ENCODE measurements at regions not wholly inside any gene's neighbourhood (a gene's known extent, or its start where the extent isn't known, plus 50 kb on each side); places are given as distances from the start of the nearest gene placed in this dataset.
"Not testable (repeated sequence)": the region's sequence is repeated elsewhere in the genome, so short reads cannot be mapped to it uniquely, and the experiment has no call there.

- DNase-seq (ENCODE audit: low read depth, low spot score) = no peak
- WGBS (ENCODE audit: insufficient coverage, insufficient read length) = no CpG with 5 or more reads among the region's 4 CpGs
- Histone ChIP-seq H3K4me1 (ENCODE audit: control insufficient read depth, insufficient read depth, low read length) (no peaks in the 10 kb centered on the region), H3K36me3 (ENCODE audit: control insufficient read depth, insufficient read depth, low read length) (no peaks in the 10 kb centered on the region), H3K27me3 (ENCODE audit: control insufficient read depth, insufficient read depth, low read length) (no peaks in the 10 kb centered on the region), H3K27ac (ENCODE audit: low read length) (no peak overlapping the region), H3K4me3 (ENCODE audit: low read length) (no peak overlapping the region), H3K9me3 (ENCODE audit: control insufficient read depth, insufficient read depth, low read length) (no peaks in the 10 kb centered on the region)
Measured at GRCh38 chr13:44833139-44833538, 156.1 kb downstream of the NUFIP1 start.

GRCh38 chr13:44826591-44827350 lies 162.5 kb downstream of the NUFIP1 start:
- H3K4me3 ChIP-seq (ENCODE audit: low read length) = no peak overlapping the region
- no CpG with 5 or more reads among the region's 11 CpGs for WGBS (ENCODE audit: insufficient coverage, insufficient read length)
- no peaks in the 10 kb centered on the region for H3K9me3 ChIP-seq (ENCODE audit: control insufficient read depth, insufficient read depth, low read length)
- H3K27me3 ChIP-seq (ENCODE audit: control insufficient read depth, insufficient read depth, low read length) = no peaks in the 10 kb centered on the region
- H3K4me1 ChIP-seq (ENCODE audit: control insufficient read depth, insufficient read depth, low read length) = no peaks in the 10 kb centered on the region
- H3K36me3 ChIP-seq (ENCODE audit: control insufficient read depth, insufficient read depth, low read length) = no peaks in the 10 kb centered on the region
- no peak overlapping the region for H3K27ac ChIP-seq (ENCODE audit: low read length)
- no peak for DNase-seq (ENCODE audit: low read depth, low spot score)

- H3K9me3 ChIP-seq (ENCODE audit: control insufficient read depth, insufficient read depth, low read length) = no peaks in the 10 kb centered on the region
- H3K4me1 ChIP-seq (ENCODE audit: control insufficient read depth, insufficient read depth, low read length) = no peaks in the 10 kb centered on the region
- H3K36me3 ChIP-seq (ENCODE audit: control insufficient read depth, insufficient read depth, low read length) = no peaks in the 10 kb centered on the region
- no peak for DNase-seq (ENCODE audit: low read depth, low spot score)
- no peak overlapping the region for H3K4me3 ChIP-seq (ENCODE audit: low read length)
- no CpG with 5 or more reads among the region's 5 CpGs for WGBS (ENCODE audit: insufficient coverage, insufficient read length)
- no peaks in the 10 kb centered on the region for H3K27me3 ChIP-seq (ENCODE audit: control insufficient read depth, insufficient read depth, low read length)
- no peak overlapping the region for H3K27ac ChIP-seq (ENCODE audit: low read length)
Measured at GRCh38 chr13:44825953-44826352, 163.3 kb downstream of the NUFIP1 start.

GRCh38 chr13:44823555-44823954 lies 165.7 kb downstream of the NUFIP1 start:
- not testable (repeated sequence) for H3K4me3 ChIP-seq (ENCODE audit: low read length); H3K4me1 ChIP-seq (ENCODE audit: control insufficient read depth, insufficient read depth, low read length); H3K27ac ChIP-seq (ENCODE audit: low read length); DNase-seq (ENCODE audit: low read depth, low spot score); H3K9me3 ChIP-seq (ENCODE audit: control insufficient read depth, insufficient read depth, low read length); H3K36me3 ChIP-seq (ENCODE audit: control insufficient read depth, insufficient read depth, low read length); H3K27me3 ChIP-seq (ENCODE audit: control insufficient read depth, insufficient read depth, low read length)
- whole genome bisulfite sequencing (ENCODE audit: insufficient coverage, insufficient read length) = no CpG with 5 or more reads among the region's 7 CpGs

GRCh38 chr13:44822291-44822690 lies 167.0 kb downstream of the NUFIP1 start:
- WGBS (ENCODE audit: insufficient coverage, insufficient read length) = 83% methylated on average over 2 of the region's 12 CpGs
- DNase-seq (ENCODE audit: low read depth, low spot score) = no peak

GRCh38 chr13:44819772-44820171 lies 169.5 kb downstream of the NUFIP1 start:
- no peaks in the 10 kb centered on the region for H3K9me3 ChIP-seq (ENCODE audit: control insufficient read depth, insufficient read depth, low read length)
- H3K4me1 ChIP-seq (ENCODE audit: control insufficient read depth, insufficient read depth, low read length) = peaks cover 9% of the 10 kb centered on the region; the same call in 1 of the 2 replicates
- no peaks in the 10 kb centered on the region for H3K27me3 ChIP-seq (ENCODE audit: control insufficient read depth, insufficient read depth, low read length)
- H3K27ac ChIP-seq (ENCODE audit: low read length) = no peak overlapping the region
- no peaks in the 10 kb centered on the region for H3K36me3 ChIP-seq (ENCODE audit: control insufficient read depth, insufficient read depth, low read length)
- WGBS (ENCODE audit: insufficient coverage, insufficient read length) = no CpG with 5 or more reads among the region's 6 CpGs
- H3K4me3 ChIP-seq (ENCODE audit: low read length) = no peak overlapping the region
- DNase-seq (ENCODE audit: low read depth, low spot score) = no peak

More at GRCh38 chr13:44822291-44822690, 167.0 kb downstream of the NUFIP1 start:
- no peaks in the 10 kb centered on the region for H3K9me3 ChIP-seq (ENCODE audit: control insufficient read depth, insufficient read depth, low read length)
- H3K4me3 ChIP-seq (ENCODE audit: low read length) = no peak overlapping the region
- H3K36me3 ChIP-seq (ENCODE audit: control insufficient read depth, insufficient read depth, low read length) = no peaks in the 10 kb centered on the region
- H3K4me1 ChIP-seq (ENCODE audit: control insufficient read depth, insufficient read depth, low read length) = peaks cover 2% of the 10 kb centered on the region; the same call in 1 of the 2 replicates
- H3K27me3 ChIP-seq (ENCODE audit: control insufficient read depth, insufficient read depth, low read length) = no peaks in the 10 kb centered on the region
- no peak overlapping the region for H3K27ac ChIP-seq (ENCODE audit: low read length)

GRCh38 chr13:44819245-44819644 lies 170.0 kb downstream of the NUFIP1 start:
- Histone ChIP-seq H3K27me3 (ENCODE audit: control insufficient read depth, insufficient read depth, low read length) (no peaks in the 10 kb centered on the region), H3K27ac (ENCODE audit: low read length) (no peak overlapping the region), H3K4me1 (ENCODE audit: control insufficient read depth, insufficient read depth, low read length) (peaks cover 9% of the 10 kb centered on the region; the same call in 1 of the 2 replicates), H3K9me3 (ENCODE audit: control insufficient read depth, insufficient read depth, low read length) (no peaks in the 10 kb centered on the region), H3K36me3 (ENCODE audit: control insufficient read depth, insufficient read depth, low read length) (no peaks in the 10 kb centered on the region), H3K4me3 (ENCODE audit: low read length) (no peak overlapping the region)
- WGBS (ENCODE audit: insufficient coverage, insufficient read length) = no CpG with 5 or more reads among the region's 3 CpGs
- no peak for DNase-seq (ENCODE audit: low read depth, low spot score)

- Histone ChIP-seq H3K4me1 (ENCODE audit: control insufficient read depth, insufficient read depth, low read length) (peaks cover 9% of the 10 kb centered on the region; the same call in 1 of the 2 replicates), H3K9me3 (ENCODE audit: control insufficient read depth, insufficient read depth, low read length) (no peaks in the 10 kb centered on the region), H3K27ac (ENCODE audit: low read length) (no peak overlapping the region), H3K36me3 (ENCODE audit: control insufficient read depth, insufficient read depth, low read length) (no peaks in the 10 kb centered on the region), H3K27me3 (ENCODE audit: control insufficient read depth, insufficient read depth, low read length) (no peaks in the 10 kb centered on the region), H3K4me3 (ENCODE audit: low read length) (no peak overlapping the region)
- peak; percentile 27 for DNase-seq (ENCODE audit: low read depth, low spot score)
- WGBS (ENCODE audit: insufficient coverage, insufficient read length) = no CpG with 5 or more reads among the region's 6 CpGs
Measured at GRCh38 chr13:44818428-44818827, 170.8 kb downstream of the NUFIP1 start.

GRCh38 chr13:44818016-44818415 lies 171.3 kb downstream of the NUFIP1 start:
- Histone ChIP-seq H3K27ac (ENCODE audit: low read length) (no peak overlapping the region), H3K4me1 (ENCODE audit: control insufficient read depth, insufficient read depth, low read length) (peaks cover 9% of the 10 kb centered on the region; the same call in 1 of the 2 replicates), H3K27me3 (ENCODE audit: control insufficient read depth, insufficient read depth, low read length) (no peaks in the 10 kb centered on the region), H3K4me3 (ENCODE audit: low read length) (no peak overlapping the region), H3K36me3 (ENCODE audit: control insufficient read depth, insufficient read depth, low read length) (no peaks in the 10 kb centered on the region), H3K9me3 (ENCODE audit: control insufficient read depth, insufficient read depth, low read length) (no peaks in the 10 kb centered on the region)
- DNase-seq (ENCODE audit: low read depth, low spot score) = no peak
- WGBS (ENCODE audit: insufficient coverage, insufficient read length) = no CpG with 5 or more reads among the region's 5 CpGs

GRCh38 chr13:44817131-44817671 lies 172.1 kb downstream of the NUFIP1 start:
- H3K4me3 ChIP-seq (ENCODE audit: low read length) = no peak overlapping the region
- WGBS (ENCODE audit: insufficient coverage, insufficient read length) = no CpG with 5 or more reads among the region's 5 CpGs
- H3K36me3 ChIP-seq (ENCODE audit: control insufficient read depth, insufficient read depth, low read length) = no peaks in the 10 kb centered on the region
- H3K4me1 ChIP-seq (ENCODE audit: control insufficient read depth, insufficient read depth, low read length) = peaks cover 9% of the 10 kb centered on the region; the same call in 1 of the 2 replicates
- no peaks in the 10 kb centered on the region for H3K27me3 ChIP-seq (ENCODE audit: control insufficient read depth, insufficient read depth, low read length)
- H3K27ac ChIP-seq (ENCODE audit: low read length) = no peak overlapping the region
- no peak for DNase-seq (ENCODE audit: low read depth, low spot score)
- no peaks in the 10 kb centered on the region for H3K9me3 ChIP-seq (ENCODE audit: control insufficient read depth, insufficient read depth, low read length)
